DOHH2 (cell line): ENCODE measurements at regions not wholly inside any gene's neighbourhood (a gene's known extent, or its start where the extent isn't known, plus 50 kb on each side); places are given as distances from the start of the nearest gene placed in this dataset.

Experiments used
- EZH2phosphoT487 ChIP-seq: fragments of 200-600 bp; sonication (generic); IDR thresholded peaks from 2 replicates; pipeline ENCODE4 v1.6.1; 2017; ENCODE audit warnings: borderline replicate concordance, mild to moderate bottlenecking, antibody characterized with exemption, low read length, moderate library complexity, mixed read lengths
- TF ChIP-seq, protein P1 (sequence below): fragments of 200-600 bp; sonication (generic); IDR thresholded peaks from one replicate; pipeline ENCODE4 v1.5.1; 2014; ENCODE audit warnings: antibody characterized with exemption, mild to moderate bottlenecking, low read depth, low read length; ENCODE audit not compliant: poor library complexity, severe bottlenecking

DNA sequence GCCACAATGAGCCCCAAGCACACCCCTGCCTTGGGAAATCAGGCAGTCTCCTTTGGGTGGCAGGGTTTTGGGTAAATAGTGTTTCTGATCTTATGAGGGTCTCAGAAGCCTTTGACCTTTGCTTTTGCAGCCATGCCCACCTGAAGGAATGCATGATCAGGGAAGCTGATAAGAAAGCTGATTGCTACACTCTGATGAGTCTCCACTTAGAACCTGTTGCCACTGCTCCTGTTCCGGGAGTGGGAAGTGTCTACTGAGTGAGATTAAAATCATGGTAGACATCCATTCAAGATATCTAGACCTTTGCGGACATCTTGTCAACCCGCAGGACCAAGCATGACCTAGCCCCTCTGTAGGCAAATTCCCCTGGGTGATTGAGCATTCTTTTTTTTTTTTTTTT lies 282.6 kb downstream of the SKIDA1 start:
- TF ChIP-seq, protein P1, sequence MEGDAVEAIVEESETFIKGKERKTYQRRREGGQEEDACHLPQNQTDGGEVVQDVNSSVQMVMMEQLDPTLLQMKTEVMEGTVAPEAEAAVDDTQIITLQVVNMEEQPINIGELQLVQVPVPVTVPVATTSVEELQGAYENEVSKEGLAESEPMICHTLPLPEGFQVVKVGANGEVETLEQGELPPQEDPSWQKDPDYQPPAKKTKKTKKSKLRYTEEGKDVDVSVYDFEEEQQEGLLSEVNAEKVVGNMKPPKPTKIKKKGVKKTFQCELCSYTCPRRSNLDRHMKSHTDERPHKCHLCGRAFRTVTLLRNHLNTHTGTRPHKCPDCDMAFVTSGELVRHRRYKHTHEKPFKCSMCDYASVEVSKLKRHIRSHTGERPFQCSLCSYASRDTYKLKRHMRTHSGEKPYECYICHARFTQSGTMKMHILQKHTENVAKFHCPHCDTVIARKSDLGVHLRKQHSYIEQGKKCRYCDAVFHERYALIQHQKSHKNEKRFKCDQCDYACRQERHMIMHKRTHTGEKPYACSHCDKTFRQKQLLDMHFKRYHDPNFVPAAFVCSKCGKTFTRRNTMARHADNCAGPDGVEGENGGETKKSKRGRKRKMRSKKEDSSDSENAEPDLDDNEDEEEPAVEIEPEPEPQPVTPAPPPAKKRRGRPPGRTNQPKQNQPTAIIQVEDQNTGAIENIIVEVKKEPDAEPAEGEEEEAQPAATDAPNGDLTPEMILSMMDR: no peak
- TF ChIP-seq EZH2phosphoT487: no peak
